Thyroid gland (tissue), 4 donors: ENCODE measurements at regions not wholly inside any gene's neighbourhood (a gene's known extent, or its start where the extent isn't known, plus 50 kb on each side); places are given as distances from the start of the nearest gene placed in this dataset.

Experiments
- POLR2A ChIP-seq, 2 donors: fragments of 450-650 bp; IDR thresholded peaks; one replicate each; pipeline ENCODE4 v1.6.1; 2017; ENCODE audit warnings: antibody characterized with exemption in 2 of 2, mild to moderate bottlenecking in 2 of 2, moderate library complexity in 1 of 2
- TF ChIP-seq, protein P1 (sequence below), 6 experiments: fragments of 200-600 bp in 3 of 6; fragments of 450-650 bp in 3 of 6; sonication (generic) in 3 of 6; IDR thresholded peaks; one replicate each; pipeline ENCODE4 v1.5.1; 2016 to 2019; ENCODE audit warnings: antibody characterized with exemption in 6 of 6, mild to moderate bottlenecking in 2 of 6, inconsistent platforms in 1 of 6, moderate library complexity in 1 of 6

DNA sequence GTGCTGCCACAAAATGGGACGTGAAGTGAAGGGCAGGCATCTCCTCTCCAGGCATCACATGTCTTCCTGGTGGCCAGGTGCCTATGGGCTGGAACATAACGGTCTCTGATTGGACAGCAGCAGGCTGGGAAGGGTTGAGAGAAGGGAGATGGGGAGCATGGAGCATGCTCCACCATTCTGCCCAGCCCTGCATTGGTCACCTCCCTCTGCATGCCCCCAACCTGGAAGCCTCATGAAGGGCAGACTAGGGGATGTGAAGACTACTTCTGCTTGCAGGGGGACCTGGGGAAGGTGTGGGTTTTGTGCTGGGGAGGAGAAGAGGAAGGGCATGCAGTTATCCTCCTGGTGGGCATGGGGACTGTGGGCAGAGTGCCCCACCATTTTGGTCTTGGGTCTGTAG, 782.2 kb downstream of the TBC1D22A start:
- TF ChIP-seq, protein P1, sequence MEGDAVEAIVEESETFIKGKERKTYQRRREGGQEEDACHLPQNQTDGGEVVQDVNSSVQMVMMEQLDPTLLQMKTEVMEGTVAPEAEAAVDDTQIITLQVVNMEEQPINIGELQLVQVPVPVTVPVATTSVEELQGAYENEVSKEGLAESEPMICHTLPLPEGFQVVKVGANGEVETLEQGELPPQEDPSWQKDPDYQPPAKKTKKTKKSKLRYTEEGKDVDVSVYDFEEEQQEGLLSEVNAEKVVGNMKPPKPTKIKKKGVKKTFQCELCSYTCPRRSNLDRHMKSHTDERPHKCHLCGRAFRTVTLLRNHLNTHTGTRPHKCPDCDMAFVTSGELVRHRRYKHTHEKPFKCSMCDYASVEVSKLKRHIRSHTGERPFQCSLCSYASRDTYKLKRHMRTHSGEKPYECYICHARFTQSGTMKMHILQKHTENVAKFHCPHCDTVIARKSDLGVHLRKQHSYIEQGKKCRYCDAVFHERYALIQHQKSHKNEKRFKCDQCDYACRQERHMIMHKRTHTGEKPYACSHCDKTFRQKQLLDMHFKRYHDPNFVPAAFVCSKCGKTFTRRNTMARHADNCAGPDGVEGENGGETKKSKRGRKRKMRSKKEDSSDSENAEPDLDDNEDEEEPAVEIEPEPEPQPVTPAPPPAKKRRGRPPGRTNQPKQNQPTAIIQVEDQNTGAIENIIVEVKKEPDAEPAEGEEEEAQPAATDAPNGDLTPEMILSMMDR (IDR thresholded peaks at IDR 0.05) = no peak
- TF ChIP-seq POLR2A (IDR thresholded peaks at IDR 0.05) = no peak
